ENCODE measurements at regions not wholly inside any gene's neighbourhood (a gene's known extent, or its start where the extent isn't known, plus 50 kb on each side); places are given as distances from the start of the nearest gene placed in this dataset.
A peak's percentile ranks its signal among the peaks of the same experiment; 100 is the strongest.

- TF ChIP-seq REST (IDR thresholded peaks at IDR 0.05; ENCODE audit: insufficient replicate concordance, low read depth) (no peak), GABPA (IDR thresholded peaks at IDR 0.05; ENCODE audit: low read depth) (no peak), SPI1 (IDR thresholded peaks at IDR 0.05; ENCODE audit: borderline replicate concordance, low read depth) (no peak), POLR2AphosphoS5 (IDR thresholded peaks at IDR 0.05; ENCODE audit: low read depth) (no peak), CTCF (IDR thresholded peaks at IDR 0.05; ENCODE audit: insufficient read depth, low read length) (no peak)
- no peak for DNase-seq (ENCODE audit: low read depth in 1 of 2, low spot score in 1 of 2)
- no peak overlapping the region for H3K4me3 ChIP-seq (replicated peaks; ENCODE audit: insufficient read depth, low read length)
- no peak overlapping the region for H3K27ac ChIP-seq (replicated peaks)
- no peaks in the 10 kb centered on the region for H3K27me3 ChIP-seq (ENCODE audit: insufficient read depth, poor library complexity, severe bottlenecking)
Observed at GRCh38 chr4:136841526-136841925, 690.8 kb downstream of the PCDH18 start.

GRCh38 chr4:136838607-136839006, 693.7 kb downstream of the PCDH18 start:
- H3K27ac ChIP-seq (replicated peaks) = no peak overlapping the region

GRCh38 chr4:136831553-136831952, 700.7 kb downstream of the PCDH18 start:
- TF ChIP-seq POLR2AphosphoS5 (IDR thresholded peaks at IDR 0.05; ENCODE audit: low read depth) (no peak), CTCF (IDR thresholded peaks at IDR 0.05; ENCODE audit: insufficient read depth, low read length) (no peak), SPI1 (IDR thresholded peaks at IDR 0.05; ENCODE audit: borderline replicate concordance, low read depth) (no peak), GABPA (IDR thresholded peaks at IDR 0.05; ENCODE audit: low read depth) (no peak), REST (IDR thresholded peaks at IDR 0.05; ENCODE audit: insufficient replicate concordance, low read depth) (no peak)
- DNase-seq (ENCODE audit: low read depth in 1 of 2, low spot score in 1 of 2) = peak in 1 of 2 experiments; percentile 18
- Histone ChIP-seq H3K27ac (replicated peaks) (no peak overlapping the region), H3K27me3 (ENCODE audit: insufficient read depth, poor library complexity, severe bottlenecking) (no peaks in the 10 kb centered on the region), H3K4me3 (replicated peaks; ENCODE audit: insufficient read depth, low read length) (no peak overlapping the region)

More at GRCh38 chr4:136838607-136839006, 693.7 kb downstream of the PCDH18 start:
- Histone ChIP-seq H3K4me3 (replicated peaks; ENCODE audit: insufficient read depth, low read length) (no peak overlapping the region), H3K27me3 (ENCODE audit: insufficient read depth, poor library complexity, severe bottlenecking) (no peaks in the 10 kb centered on the region)
- DNase-seq (ENCODE audit: low read depth in 1 of 2, low spot score in 1 of 2) = no peak
- no peak for TF ChIP-seq REST (IDR thresholded peaks at IDR 0.05; ENCODE audit: insufficient replicate concordance, low read depth)
- no peak for TF ChIP-seq GABPA (IDR thresholded peaks at IDR 0.05; ENCODE audit: low read depth)
- no peak for TF ChIP-seq POLR2AphosphoS5 (IDR thresholded peaks at IDR 0.05; ENCODE audit: low read depth)
- no peak for TF ChIP-seq SPI1 (IDR thresholded peaks at IDR 0.05; ENCODE audit: borderline replicate concordance, low read depth)
- no peak for TF ChIP-seq CTCF (IDR thresholded peaks at IDR 0.05; ENCODE audit: insufficient read depth, low read length)

All from HL-60 (cell line).